Neural cell (in vitro differentiated cells): ENCODE measurements at regions not wholly inside any gene's neighbourhood (a gene's known extent, or its start where the extent isn't known, plus 50 kb on each side); places are given as distances from the start of the nearest gene placed in this dataset.

Experiments
- H2AFZ ChIP-seq: fragments of 200-600, 300-800 bp; sonication (generic), shearing (Covaris generic); 2 replicates; pipeline ENCODE4 v1.6.0; 2014; ENCODE audit warnings: low read depth, mild to moderate bottlenecking, antibody characterized with exemption, low read length, moderate library complexity
- H3F3A ChIP-seq: fragments of 200-600 bp; shearing (Covaris generic); 2 replicates; pipeline ENCODE4 v1.6.1; 2016; ENCODE audit warnings: mild to moderate bottlenecking, moderate library complexity, mixed read lengths, antibody characterized with exemption, low read length; ENCODE audit not compliant: insufficient read depth, poor library complexity, severe bottlenecking
- H3K27ac ChIP-seq: fragments of 200-600, 300-800 bp; sonication (generic), shearing (Covaris generic); 2 replicates; pipeline ENCODE4 v1.5.1; 2014; ENCODE audit warnings: mild to moderate bottlenecking, low read length, moderate library complexity
- H3K27me3 ChIP-seq: fragments of 300-800, 200-600 bp; sonication (generic), shearing (Covaris generic); 2 replicates; pipeline ENCODE4 v1.6.0; 2014; ENCODE audit warnings: mild to moderate bottlenecking, low read depth, low read length, moderate library complexity; ENCODE audit not compliant: insufficient read depth
- H3K36me3 ChIP-seq: fragments of 300-800, 200-600 bp; sonication (generic), shearing (Covaris generic); 2 replicates; pipeline ENCODE4 v1.5.1; 2014; ENCODE audit warnings: mild to moderate bottlenecking, antibody characterized with exemption, low read length, moderate library complexity; ENCODE audit not compliant: insufficient read depth
- H3K4me2 ChIP-seq: fragments of 300-800, 200-600 bp; sonication (generic), shearing (Covaris generic); 2 replicates; pipeline ENCODE4 v1.6.0; 2014; ENCODE audit warnings: mild to moderate bottlenecking, low read length
- H3K4me3 ChIP-seq: fragments of 300-800, 200-600 bp; sonication (generic), shearing (Covaris generic); 2 replicates; pipeline ENCODE4 v1.5.1; 2014; ENCODE audit warnings: mild to moderate bottlenecking, low read length, moderate library complexity
- H3K79me2 ChIP-seq: fragments of 200-600 bp; shearing (Covaris generic); replicated peaks from 2 replicates; pipeline ENCODE4 v1.6.0; 2014; ENCODE audit warnings: mild to moderate bottlenecking, low read length, moderate library complexity; ENCODE audit not compliant: insufficient read depth
- H3K9ac ChIP-seq: fragments of 300-800, 200-600 bp; sonication (generic), shearing (Covaris generic); 2 replicates; pipeline ENCODE4 v1.6.1; 2016; ENCODE audit warnings: mild to moderate bottlenecking, low read length, mixed read lengths
- H3K9me2 ChIP-seq: fragments of 200-600 bp; shearing (Covaris generic); 2 replicates; pipeline ENCODE4 v1.6.1; 2016; ENCODE audit warnings: mild to moderate bottlenecking, low read length, mixed read lengths; ENCODE audit not compliant: insufficient read depth
- H3K9me3 ChIP-seq: fragments of 200-600, 300-800 bp; sonication (generic), shearing (Covaris generic); 2 replicates; pipeline ENCODE4 v1.6.1; 2016; ENCODE audit warnings: mild to moderate bottlenecking, mixed run types, low read length, moderate library complexity, mixed read lengths
- H4K20me1 ChIP-seq: fragments of 200-600 bp; shearing (Covaris generic); 2 replicates; pipeline ENCODE4 v1.6.1; 2016; ENCODE audit warnings: mild to moderate bottlenecking, mixed run types; ENCODE audit not compliant: insufficient read depth
- EP300 ChIP-seq: fragments of 450-650 bp; conservative IDR thresholded peaks from 2 replicates; pipeline ENCODE4 v1.6.1; 2014; ENCODE audit warnings: antibody characterized with exemption, mild to moderate bottlenecking, moderate library complexity; ENCODE audit not compliant: poor library complexity, severe bottlenecking
- EZH2 ChIP-seq: fragments of 200-600, 300-800 bp; shearing (Covaris generic), sonication (generic); IDR thresholded peaks from 2 replicates; pipeline ENCODE4 v1.6.1; 2014; ENCODE audit warnings: antibody characterized with exemption, low read length, borderline replicate concordance, mild to moderate bottlenecking; ENCODE audit not compliant: insufficient read depth, poor library complexity, severe bottlenecking
- MXI1 ChIP-seq: fragments of 450-650 bp; conservative IDR thresholded peaks from 2 replicates; pipeline ENCODE4 v1.6.1; 2014; ENCODE audit warnings: antibody characterized with exemption, mild to moderate bottlenecking; ENCODE audit not compliant: poor library complexity, severe bottlenecking
- POLR2AphosphoS5 ChIP-seq: IDR thresholded peaks from 2 replicates; pipeline ENCODE4 v1.6.1; 2012
- RAD21 ChIP-seq: fragments of 450-650 bp; conservative IDR thresholded peaks from 2 replicates; pipeline ENCODE4 v1.6.1; 2014; ENCODE audit warnings: antibody characterized with exemption, mild to moderate bottlenecking, moderate library complexity
- SMC3 ChIP-seq: fragments of 450-650 bp; conservative IDR thresholded peaks from 2 replicates; pipeline ENCODE4 v1.6.1; 2014; ENCODE audit warnings: antibody characterized with exemption, mild to moderate bottlenecking, moderate library complexity; ENCODE audit not compliant: poor library complexity
- TAF1 ChIP-seq: IDR thresholded peaks from 2 replicates; pipeline ENCODE4 v1.6.1; 2012; ENCODE audit warnings: low read depth
- TF ChIP-seq, protein P1 (sequence below): IDR thresholded peaks from 2 replicates; pipeline ENCODE4 v1.6.1; 2012; ENCODE audit warnings: borderline replicate concordance
- TF ChIP-seq, protein P2 (sequence below): fragments of 450-650 bp; IDR thresholded peaks from 2 replicates; pipeline ENCODE4 v1.5.1; 2014; ENCODE audit warnings: antibody characterized with exemption, mild to moderate bottlenecking, moderate library complexity; ENCODE audit not compliant: poor library complexity, severe bottlenecking

GRCh38 chr1:70895531-70895930, 152.1 kb downstream of the PTGER3 start:
- Histone ChIP-seq H3K4me2 (no peak overlapping the region), H3K4me3 (no peak overlapping the region), H3K27ac (no peak overlapping the region), H3K9me2 (no peaks in the 10 kb centered on the region), H3K79me2 (no peaks in the 10 kb centered on the region), H3F3A (no peaks in the 10 kb centered on the region), H2AFZ (no peak overlapping the region), H3K9me3 (no peaks in the 10 kb centered on the region), H3K27me3 (no peaks in the 10 kb centered on the region), H3K36me3 (no peaks in the 10 kb centered on the region), H4K20me1 (no peaks in the 10 kb centered on the region), H3K9ac (no peak overlapping the region)
- no peak for TF ChIP-seq TAF1
- TF ChIP-seq EP300, result no peak
- TF ChIP-seq, protein P1, sequence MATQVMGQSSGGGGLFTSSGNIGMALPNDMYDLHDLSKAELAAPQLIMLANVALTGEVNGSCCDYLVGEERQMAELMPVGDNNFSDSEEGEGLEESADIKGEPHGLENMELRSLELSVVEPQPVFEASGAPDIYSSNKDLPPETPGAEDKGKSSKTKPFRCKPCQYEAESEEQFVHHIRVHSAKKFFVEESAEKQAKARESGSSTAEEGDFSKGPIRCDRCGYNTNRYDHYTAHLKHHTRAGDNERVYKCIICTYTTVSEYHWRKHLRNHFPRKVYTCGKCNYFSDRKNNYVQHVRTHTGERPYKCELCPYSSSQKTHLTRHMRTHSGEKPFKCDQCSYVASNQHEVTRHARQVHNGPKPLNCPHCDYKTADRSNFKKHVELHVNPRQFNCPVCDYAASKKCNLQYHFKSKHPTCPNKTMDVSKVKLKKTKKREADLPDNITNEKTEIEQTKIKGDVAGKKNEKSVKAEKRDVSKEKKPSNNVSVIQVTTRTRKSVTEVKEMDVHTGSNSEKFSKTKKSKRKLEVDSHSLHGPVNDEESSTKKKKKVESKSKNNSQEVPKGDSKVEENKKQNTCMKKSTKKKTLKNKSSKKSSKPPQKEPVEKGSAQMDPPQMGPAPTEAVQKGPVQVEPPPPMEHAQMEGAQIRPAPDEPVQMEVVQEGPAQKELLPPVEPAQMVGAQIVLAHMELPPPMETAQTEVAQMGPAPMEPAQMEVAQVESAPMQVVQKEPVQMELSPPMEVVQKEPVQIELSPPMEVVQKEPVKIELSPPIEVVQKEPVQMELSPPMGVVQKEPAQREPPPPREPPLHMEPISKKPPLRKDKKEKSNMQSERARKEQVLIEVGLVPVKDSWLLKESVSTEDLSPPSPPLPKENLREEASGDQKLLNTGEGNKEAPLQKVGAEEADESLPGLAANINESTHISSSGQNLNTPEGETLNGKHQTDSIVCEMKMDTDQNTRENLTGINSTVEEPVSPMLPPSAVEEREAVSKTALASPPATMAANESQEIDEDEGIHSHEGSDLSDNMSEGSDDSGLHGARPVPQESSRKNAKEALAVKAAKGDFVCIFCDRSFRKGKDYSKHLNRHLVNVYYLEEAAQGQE, result no peak
- no peak for TF ChIP-seq SMC3
- no peak for TF ChIP-seq EZH2
- no peak for TF ChIP-seq RAD21
- no peak for TF ChIP-seq MXI1
- TF ChIP-seq POLR2AphosphoS5, result no peak
- TF ChIP-seq, protein P2, sequence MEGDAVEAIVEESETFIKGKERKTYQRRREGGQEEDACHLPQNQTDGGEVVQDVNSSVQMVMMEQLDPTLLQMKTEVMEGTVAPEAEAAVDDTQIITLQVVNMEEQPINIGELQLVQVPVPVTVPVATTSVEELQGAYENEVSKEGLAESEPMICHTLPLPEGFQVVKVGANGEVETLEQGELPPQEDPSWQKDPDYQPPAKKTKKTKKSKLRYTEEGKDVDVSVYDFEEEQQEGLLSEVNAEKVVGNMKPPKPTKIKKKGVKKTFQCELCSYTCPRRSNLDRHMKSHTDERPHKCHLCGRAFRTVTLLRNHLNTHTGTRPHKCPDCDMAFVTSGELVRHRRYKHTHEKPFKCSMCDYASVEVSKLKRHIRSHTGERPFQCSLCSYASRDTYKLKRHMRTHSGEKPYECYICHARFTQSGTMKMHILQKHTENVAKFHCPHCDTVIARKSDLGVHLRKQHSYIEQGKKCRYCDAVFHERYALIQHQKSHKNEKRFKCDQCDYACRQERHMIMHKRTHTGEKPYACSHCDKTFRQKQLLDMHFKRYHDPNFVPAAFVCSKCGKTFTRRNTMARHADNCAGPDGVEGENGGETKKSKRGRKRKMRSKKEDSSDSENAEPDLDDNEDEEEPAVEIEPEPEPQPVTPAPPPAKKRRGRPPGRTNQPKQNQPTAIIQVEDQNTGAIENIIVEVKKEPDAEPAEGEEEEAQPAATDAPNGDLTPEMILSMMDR, result no peak

DNA sequence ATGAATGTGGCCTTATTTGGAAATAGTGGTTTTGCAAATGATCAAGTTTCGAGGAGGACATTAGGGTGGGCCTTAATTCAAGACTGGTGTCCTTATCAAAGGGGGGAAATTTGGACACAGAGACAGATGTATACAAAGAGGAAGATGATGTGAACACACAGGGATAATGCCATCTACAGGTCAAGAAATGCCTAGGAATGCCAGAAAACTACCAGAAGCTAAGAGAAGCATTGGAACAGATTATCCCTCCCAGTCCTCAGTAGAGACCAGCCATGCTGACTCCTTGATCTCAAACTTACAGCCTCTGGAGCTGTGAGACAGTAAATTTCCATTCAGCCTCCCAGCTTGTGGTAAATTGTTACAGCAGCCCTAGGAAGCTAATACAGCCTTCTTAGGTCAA, 151.4 kb downstream of the PTGER3 start:
- no peaks in the 10 kb centered on the region for H3K79me2 ChIP-seq
- no peak overlapping the region for H2AFZ ChIP-seq
- no peak overlapping the region for H3K4me3 ChIP-seq
- H3F3A ChIP-seq, result no peaks in the 10 kb centered on the region
- no peaks in the 10 kb centered on the region for H3K9me3 ChIP-seq
- no peak overlapping the region for H3K9ac ChIP-seq
- H4K20me1 ChIP-seq, result no peaks in the 10 kb centered on the region
- no peaks in the 10 kb centered on the region for H3K27me3 ChIP-seq
- no peak overlapping the region for H3K27ac ChIP-seq
- H3K4me2 ChIP-seq, result no peak overlapping the region
- no peaks in the 10 kb centered on the region for H3K36me3 ChIP-seq
- H3K9me2 ChIP-seq, result no peaks in the 10 kb centered on the region
- TF ChIP-seq, protein P2, result no peak
- no peak for TF ChIP-seq SMC3
- no peak for TF ChIP-seq RAD21
- no peak for TF ChIP-seq EP300
